ENCODE measurements at regions not wholly inside any gene's neighbourhood (a gene's known extent, or its start where the extent isn't known, plus 50 kb on each side); places are given as distances from the start of the nearest gene placed in this dataset.

GRCh38 chr1:244248426-244248825 is 197.3 kb downstream of the ZBTB18 start:
- Histone ChIP-seq H3K4me3 (ENCODE audit: low read length) (no peak overlapping the region), H3K9me2 (replicated peaks; ENCODE audit: control insufficient read depth, low read length) (no peaks in the 10 kb centered on the region), H3K79me2 (ENCODE audit: control insufficient read depth, low read length) (no peaks in the 10 kb centered on the region), H3K27me3 (ENCODE audit: control insufficient read depth, low read length) (peaks cover 2% of the 10 kb centered on the region; the same call in 1 of the 2 replicates), H3F3A (ENCODE audit: control insufficient read depth, insufficient read depth) (no peaks in the 10 kb centered on the region), H3K9me3 (ENCODE audit: control insufficient read depth, insufficient read depth, low read length) (no peaks in the 10 kb centered on the region), H3K27ac (ENCODE audit: low read depth, low read length) (no peak overlapping the region), H3K36me3 (ENCODE audit: control insufficient read depth, low read length) (no peaks in the 10 kb centered on the region), H3K4me2 (ENCODE audit: low read length) (no peak overlapping the region), H4K20me1 (ENCODE audit: control insufficient read depth, insufficient read depth, low read depth, low read length) (no peaks in the 10 kb centered on the region), H3K4me1 (ENCODE audit: control insufficient read depth, low read length) (no peaks in the 10 kb centered on the region)
- TF ChIP-seq EZH2phosphoT487 (IDR thresholded peaks at IDR 0.05; ENCODE audit: borderline replicate concordance, low read length): no peak
- TF ChIP-seq, protein P1, sequence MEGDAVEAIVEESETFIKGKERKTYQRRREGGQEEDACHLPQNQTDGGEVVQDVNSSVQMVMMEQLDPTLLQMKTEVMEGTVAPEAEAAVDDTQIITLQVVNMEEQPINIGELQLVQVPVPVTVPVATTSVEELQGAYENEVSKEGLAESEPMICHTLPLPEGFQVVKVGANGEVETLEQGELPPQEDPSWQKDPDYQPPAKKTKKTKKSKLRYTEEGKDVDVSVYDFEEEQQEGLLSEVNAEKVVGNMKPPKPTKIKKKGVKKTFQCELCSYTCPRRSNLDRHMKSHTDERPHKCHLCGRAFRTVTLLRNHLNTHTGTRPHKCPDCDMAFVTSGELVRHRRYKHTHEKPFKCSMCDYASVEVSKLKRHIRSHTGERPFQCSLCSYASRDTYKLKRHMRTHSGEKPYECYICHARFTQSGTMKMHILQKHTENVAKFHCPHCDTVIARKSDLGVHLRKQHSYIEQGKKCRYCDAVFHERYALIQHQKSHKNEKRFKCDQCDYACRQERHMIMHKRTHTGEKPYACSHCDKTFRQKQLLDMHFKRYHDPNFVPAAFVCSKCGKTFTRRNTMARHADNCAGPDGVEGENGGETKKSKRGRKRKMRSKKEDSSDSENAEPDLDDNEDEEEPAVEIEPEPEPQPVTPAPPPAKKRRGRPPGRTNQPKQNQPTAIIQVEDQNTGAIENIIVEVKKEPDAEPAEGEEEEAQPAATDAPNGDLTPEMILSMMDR (IDR thresholded peaks at IDR 0.05; ENCODE audit: low read depth, low read length, poor library complexity, severe bottlenecking): no peak

DNA sequence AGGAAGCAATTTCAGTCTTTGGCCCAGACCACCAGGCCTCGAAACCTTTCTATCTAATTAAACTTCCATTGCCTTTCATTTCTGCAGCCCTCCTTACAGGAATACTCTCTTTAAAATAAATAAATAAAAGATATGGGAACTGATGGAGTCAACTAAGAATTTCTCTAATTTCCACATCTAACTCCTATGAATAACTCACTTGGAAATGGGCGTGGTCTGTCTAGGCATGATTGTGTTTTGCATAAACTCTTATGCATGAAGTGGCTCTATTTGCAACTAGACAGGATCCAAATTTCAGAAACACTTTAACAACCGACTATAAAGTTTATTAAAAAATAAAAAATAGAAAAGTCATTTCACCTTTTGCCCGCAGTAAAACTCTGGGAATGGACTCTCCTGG is 199.5 kb downstream of the ADSS2 start:
- H3K4me3 ChIP-seq (ENCODE audit: low read length): no peak overlapping the region
- no peaks in the 10 kb centered on the region for H3K36me3 ChIP-seq (ENCODE audit: control insufficient read depth, low read length)
- H3F3A ChIP-seq (ENCODE audit: control insufficient read depth, insufficient read depth): no peaks in the 10 kb centered on the region
- H3K4me2 ChIP-seq (ENCODE audit: low read length): no peak overlapping the region
- no peaks in the 10 kb centered on the region for H4K20me1 ChIP-seq (ENCODE audit: control insufficient read depth, insufficient read depth, low read depth, low read length)
- H3K9me3 ChIP-seq (ENCODE audit: control insufficient read depth, insufficient read depth, low read length): no peaks in the 10 kb centered on the region
- H3K4me1 ChIP-seq (ENCODE audit: control insufficient read depth, low read length): no peaks in the 10 kb centered on the region
- TF ChIP-seq EZH2phosphoT487 (IDR thresholded peaks at IDR 0.05; ENCODE audit: borderline replicate concordance, low read length): no peak
- TF ChIP-seq, protein P1 (IDR thresholded peaks at IDR 0.05; ENCODE audit: low read depth, low read length, poor library complexity, severe bottlenecking): no peak
- no peak overlapping the region for H3K27ac ChIP-seq (ENCODE audit: low read depth, low read length)
- H3K9me2 ChIP-seq (replicated peaks; ENCODE audit: control insufficient read depth, low read length): no peaks in the 10 kb centered on the region
- H3K27me3 ChIP-seq (ENCODE audit: control insufficient read depth, low read length): no peaks in the 10 kb centered on the region
- no peaks in the 10 kb centered on the region for H3K79me2 ChIP-seq (ENCODE audit: control insufficient read depth, low read length)

DNA sequence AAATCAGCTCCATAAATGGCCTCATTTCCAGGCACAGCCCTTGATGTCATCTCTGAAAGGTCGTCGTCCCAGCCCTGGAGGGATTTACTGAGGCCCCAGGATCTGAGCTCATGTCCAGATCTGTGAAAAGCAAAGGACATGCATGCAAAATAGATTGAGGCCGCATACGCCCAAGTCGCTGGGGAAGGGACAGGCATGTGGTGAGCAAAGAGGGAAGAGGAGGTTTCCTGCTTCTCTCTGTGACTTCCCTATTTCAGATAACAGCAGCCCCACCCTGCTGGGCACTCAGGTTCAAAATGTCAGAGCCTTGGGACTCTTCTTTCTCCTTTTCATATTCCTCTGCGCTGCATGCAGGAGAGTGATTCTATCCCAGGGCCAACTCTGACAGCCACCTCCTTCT is 197.2 kb downstream of the ADSS2 start:
- no peaks in the 10 kb centered on the region for H3K4me1 ChIP-seq (ENCODE audit: control insufficient read depth, low read length)
- no peaks in the 10 kb centered on the region for H3K27me3 ChIP-seq (ENCODE audit: control insufficient read depth, low read length)
- no peaks in the 10 kb centered on the region for H3F3A ChIP-seq (ENCODE audit: control insufficient read depth, insufficient read depth)
- H3K9me2 ChIP-seq (replicated peaks; ENCODE audit: control insufficient read depth, low read length): no peaks in the 10 kb centered on the region
- no peaks in the 10 kb centered on the region for H3K9me3 ChIP-seq (ENCODE audit: control insufficient read depth, insufficient read depth, low read length)
- H3K4me2 ChIP-seq (ENCODE audit: low read length): no peak overlapping the region
- no peak overlapping the region for H3K27ac ChIP-seq (ENCODE audit: low read depth, low read length)
- TF ChIP-seq, protein P1 (IDR thresholded peaks at IDR 0.05; ENCODE audit: low read depth, low read length, poor library complexity, severe bottlenecking): no peak
- no peak for TF ChIP-seq EZH2phosphoT487 (IDR thresholded peaks at IDR 0.05; ENCODE audit: borderline replicate concordance, low read length)
- H4K20me1 ChIP-seq (ENCODE audit: control insufficient read depth, insufficient read depth, low read depth, low read length): no peaks in the 10 kb centered on the region
- no peak overlapping the region for H3K4me3 ChIP-seq (ENCODE audit: low read length)
- H3K36me3 ChIP-seq (ENCODE audit: control insufficient read depth, low read length): no peaks in the 10 kb centered on the region
- no peaks in the 10 kb centered on the region for H3K79me2 ChIP-seq (ENCODE audit: control insufficient read depth, low read length)
